ENCODE measurements at regions not wholly inside any gene's neighbourhood (a gene's known extent, or its start where the extent isn't known, plus 50 kb on each side); places are given as distances from the start of the nearest gene placed in this dataset.

DNA sequence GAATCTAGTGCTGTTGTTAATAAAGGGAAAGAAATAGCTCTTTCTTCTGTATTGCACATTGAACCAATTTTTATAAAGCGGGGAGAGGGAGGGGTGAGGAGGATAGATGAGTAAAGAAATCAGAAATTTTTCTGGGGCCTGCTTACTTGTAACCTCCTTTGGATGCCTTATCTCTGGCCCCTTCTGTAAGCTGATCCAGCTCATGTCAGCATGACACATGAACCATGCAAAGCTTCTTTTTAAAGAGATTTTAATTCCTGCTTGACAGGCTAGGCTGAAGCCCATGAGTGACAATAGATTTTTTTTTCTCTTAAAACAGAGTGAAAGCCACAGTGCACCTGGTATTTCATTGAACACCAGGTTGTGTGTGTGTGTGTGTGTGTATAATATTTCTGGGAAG lies 325.3 kb downstream of the PRL start:
- DNase-seq, result no peak

DNA sequence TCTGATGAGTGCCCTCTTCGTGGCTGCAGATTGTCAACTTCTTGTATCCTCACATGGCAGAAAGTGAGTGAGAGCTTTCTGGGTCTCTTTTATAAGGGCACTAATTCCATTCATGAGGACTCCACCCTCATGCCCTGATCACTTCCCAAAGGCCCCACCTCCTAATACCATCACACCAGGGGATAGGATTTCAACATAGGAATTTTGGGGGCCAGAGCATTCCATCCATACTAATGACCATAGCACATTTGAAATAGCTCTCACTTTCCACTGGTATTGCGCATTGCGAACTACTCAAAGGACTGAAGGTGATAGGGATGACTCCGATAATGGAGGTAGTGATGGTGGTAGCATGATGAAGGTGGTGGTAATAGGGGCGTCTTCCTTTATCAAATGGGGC lies 324.3 kb downstream of the PRL start:
- no peak for DNase-seq

DNA sequence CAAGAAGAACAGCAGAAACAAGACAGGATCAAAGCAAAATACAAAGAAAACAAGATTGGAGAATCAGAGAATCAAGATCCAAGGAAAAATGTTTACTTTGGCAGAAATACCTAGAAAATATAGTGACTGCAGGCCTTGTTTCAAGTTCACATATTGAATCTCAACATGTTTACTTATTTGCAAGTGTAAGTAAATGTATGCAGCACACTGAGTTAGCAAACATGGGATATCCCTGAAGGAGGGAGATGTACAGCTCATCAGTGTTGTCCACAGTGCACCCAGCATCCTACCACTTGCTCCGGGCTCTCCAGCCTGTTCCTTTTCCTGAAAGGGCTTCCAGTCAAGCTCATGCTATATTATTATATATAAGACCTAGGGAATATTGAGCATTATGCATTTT lies 319.5 kb downstream of the PRL start:
- no peak for DNase-seq

DNA sequence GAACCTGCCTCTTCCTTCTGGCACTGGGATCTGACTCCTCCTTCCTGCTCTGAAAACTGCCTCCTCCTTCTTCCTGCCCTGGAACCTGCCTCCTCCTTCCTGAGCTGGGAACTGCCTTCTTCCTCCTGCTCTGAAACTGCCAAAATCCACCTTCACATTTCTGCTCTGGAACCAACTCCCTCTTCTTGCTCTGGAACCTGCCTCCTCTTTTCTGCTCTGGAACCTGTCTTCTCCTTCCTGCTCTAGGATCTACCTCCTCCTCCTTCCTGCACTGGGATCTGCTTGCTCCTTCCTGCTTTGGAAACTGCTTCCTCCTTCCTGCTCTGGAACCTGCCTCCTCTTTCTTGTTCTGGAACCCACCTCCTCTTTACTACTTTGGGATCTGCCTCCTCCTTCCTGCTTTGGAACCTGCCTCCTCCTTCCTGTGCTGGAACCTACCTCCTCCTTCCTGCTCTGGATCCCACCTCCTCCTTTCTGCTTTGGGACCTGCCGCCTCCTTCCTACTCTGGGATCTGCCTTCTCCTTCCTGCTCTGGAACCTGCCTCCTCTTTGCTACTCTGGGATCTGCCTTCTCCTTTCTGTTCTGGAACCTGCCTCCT lies 315.5 kb downstream of the PRL start:
- DNase-seq, result no peak

DNA sequence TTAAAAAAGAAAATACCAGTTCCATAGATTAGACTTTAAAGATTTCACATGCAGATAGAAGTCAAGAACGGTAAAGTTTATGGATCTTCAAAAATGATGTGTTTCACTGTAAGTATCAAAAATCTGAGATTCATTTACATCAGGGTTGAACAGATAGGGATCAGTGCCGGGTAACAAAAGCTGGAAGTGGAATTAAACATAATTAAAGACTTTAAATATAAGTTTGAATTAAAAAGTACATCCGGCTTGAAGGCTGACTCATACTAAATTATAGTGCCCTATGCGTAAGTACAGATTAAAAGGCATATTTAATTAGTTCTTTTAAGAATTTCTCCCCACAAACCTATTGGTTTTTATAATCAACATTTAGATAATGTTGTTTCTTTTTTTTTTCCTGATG lies 312.7 kb downstream of the PRL start:
- no peak for DNase-seq

DNA sequence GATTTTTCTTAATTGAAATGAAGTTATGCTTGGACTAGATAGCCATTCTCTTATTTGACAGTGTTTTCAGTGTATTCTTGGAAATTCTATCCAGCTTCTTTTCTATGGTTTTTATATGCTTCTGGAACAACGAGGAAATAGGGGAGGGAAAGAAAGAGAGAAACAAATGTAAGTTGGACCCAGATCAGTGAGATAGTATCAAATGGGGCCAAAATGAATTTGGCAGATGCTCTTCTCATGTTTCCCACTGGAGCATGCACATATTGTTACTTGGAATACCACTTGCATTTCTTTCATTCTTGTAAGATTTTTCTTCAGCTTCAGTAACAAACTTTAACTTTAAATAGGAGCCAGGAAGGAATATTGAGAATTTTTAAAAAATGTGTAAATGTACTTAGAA lies 312.3 kb downstream of the PRL start:
- DNase-seq, result no peak

DNA sequence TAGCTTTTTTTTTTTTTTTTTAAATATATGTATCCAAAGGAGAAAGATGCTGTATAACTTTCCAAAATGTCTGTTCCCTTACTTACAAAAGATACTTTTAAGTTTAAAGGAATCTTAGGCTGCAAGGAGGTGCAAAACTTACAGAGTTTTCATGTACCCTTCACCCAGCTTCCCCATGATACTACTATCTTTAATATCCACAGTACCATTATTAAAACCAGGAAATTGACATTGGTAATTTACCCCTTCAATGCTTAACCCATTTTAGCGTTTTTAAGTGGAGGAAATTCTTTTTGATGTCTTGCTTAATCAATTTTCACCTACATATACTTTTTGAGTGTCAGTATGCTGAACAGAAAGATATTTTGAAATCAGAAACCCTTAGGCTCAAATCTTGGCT lies 310.9 kb downstream of the PRL start:
- no peak for DNase-seq

DNA sequence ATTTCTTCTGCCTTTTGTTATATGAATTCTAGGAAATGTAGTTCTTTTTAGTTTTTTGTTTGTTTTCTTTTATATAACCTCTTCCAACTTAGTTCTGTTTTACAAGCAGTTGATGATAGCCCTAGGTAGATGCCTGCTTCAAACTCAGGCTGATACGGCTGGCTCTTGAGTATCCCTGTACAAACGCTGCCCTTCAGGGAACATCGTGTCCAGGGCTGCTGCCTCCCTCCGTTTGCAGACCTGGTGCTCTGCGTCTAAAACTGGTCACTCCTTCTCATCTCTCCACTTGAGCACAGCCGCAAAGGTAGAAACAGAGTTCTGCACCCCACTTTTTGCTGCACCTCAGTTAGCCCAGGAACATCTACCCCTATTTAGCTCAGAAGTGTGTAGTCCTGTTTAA lies 310.1 kb downstream of the PRL start:
- no peak for DNase-seq

DNA sequence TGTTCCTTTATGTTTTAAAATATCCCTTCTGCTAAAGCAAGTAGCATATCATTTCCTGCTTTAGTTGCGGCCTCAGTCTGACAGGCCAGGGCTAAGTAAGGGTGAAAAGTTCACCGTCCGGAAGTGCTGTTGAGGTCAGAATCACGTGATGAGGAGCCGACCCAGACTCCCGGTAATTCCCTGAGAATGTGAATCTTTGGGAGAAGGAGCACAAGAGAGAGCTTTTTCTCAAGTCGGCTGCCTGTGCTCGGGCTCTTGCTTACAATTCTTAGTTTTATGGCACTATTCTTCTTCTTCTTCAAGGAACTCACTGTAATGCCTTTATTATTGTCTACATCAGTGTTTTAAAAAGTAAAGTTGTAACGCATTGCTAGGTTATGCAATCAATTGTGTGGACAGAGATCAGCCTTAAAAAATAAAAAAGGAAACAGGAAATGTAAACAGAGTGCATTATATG lies 309.3 kb downstream of the PRL start:
- no peak for DNase-seq

DNA sequence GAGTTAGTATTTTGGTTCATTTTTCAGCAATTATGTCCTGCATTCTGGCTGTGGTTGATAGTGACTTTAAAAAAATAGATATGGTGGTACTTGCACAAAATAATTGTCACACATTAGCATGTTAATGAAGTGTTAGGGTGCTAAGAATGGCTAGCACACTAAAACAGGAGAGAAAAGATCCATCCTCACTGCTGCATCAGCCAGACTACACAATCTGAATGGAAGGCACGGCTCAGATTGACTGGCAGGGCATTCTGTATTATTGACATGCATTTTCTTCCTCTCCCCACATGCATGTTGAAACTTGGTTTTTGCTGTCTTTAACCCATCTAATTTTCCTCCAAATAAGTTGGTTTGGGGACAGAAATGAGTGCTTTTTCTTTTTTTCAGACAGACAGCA lies 306.3 kb downstream of the PRL start:
- no peak for DNase-seq

DNA sequence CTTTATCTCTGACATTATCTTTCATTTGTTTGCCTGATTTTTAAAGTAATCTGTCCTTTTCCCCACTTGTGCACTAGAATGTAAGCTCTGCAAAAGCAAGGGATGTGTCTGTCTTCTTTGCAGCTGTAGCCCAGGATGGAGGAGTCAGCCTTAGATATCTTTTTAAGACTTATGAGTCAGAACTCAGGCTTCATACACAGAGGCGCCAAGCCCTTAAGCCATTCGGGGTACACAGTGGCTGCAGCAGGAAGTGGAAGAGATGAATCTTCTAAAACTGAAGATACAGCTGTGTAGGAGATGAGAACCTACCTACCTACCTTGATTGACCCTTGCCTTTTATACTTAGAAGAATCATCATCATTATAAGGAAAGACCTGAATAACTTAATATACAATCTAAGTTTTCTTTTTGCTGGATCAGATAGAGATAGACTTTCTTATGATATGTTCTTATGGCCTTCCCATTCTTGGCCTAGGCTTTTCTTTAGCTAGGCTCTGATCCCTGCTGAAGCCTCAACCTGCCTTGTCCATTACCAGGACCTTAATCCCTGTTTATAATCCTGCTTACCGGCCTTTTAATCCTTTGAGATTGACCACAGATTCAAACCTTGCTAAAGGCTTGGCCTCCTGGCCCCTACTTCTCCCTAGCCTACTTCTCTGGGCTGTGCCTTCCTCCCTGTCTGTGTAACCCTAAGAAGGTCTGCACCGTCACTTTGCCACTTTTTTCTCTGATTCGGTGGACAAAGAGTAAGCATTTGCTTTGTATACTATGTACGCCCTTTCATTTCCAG lies 304.5 kb downstream of the PRL start:
- peak; percentile 10 for DNase-seq

DNA sequence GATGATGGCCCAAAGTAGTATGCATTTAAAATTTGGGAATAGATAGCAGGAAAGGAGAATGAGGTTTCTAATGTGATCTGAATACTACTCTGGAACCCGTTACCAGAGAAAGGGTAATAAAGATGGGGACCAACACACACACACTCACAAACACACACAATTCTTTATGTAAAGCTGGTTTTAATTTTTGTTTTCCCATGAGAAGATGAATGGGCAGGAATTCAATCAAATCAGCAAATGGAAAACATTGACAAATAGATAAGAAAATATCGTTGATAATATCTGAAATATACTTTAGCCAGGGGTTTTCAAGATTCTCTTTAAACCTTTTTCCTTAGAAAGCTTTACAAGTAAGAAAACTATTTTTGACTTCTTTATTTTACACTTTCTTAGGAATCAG lies 303.0 kb downstream of the PRL start:
- DNase-seq, result no peak

DNA sequence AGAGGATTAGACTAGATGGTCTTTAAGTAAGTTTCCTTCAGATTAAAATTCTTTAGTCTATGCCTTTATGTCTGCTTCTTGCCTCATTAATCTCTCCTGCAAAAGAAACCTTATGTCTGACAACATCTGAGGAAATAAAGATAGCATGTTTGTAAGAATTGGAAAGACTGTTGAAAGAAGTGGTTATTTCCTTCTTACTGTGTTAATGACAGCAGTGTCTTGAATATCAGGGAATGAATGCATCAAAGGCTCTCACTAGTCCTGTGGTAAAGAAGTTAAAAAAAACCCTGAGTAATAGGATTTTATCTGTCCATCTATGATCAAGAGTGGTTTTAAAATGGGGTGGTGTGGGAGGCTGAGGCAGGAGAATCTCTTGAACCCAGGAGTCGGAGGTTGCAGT lies 302.0 kb downstream of the PRL start:
- no peak for DNase-seq

DNA sequence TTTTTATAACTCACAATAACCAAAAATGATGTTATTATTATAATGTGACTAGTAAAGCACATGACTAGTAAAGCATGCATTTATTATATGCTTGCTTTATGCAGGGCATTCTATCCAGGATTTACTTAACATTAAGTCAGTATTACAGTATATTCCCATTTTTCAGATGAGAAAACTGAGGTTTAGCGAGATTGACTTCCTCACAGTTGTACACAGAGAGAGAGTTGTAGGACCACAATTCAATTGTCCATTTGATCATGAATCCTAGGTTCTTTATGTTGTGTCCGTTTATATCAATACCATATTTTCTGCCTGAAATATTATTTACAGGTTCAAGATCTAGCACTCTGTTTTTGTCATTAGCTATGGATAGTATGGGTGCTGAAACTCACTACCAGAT lies 301.5 kb downstream of the PRL start:
- no peak for DNase-seq

DNA sequence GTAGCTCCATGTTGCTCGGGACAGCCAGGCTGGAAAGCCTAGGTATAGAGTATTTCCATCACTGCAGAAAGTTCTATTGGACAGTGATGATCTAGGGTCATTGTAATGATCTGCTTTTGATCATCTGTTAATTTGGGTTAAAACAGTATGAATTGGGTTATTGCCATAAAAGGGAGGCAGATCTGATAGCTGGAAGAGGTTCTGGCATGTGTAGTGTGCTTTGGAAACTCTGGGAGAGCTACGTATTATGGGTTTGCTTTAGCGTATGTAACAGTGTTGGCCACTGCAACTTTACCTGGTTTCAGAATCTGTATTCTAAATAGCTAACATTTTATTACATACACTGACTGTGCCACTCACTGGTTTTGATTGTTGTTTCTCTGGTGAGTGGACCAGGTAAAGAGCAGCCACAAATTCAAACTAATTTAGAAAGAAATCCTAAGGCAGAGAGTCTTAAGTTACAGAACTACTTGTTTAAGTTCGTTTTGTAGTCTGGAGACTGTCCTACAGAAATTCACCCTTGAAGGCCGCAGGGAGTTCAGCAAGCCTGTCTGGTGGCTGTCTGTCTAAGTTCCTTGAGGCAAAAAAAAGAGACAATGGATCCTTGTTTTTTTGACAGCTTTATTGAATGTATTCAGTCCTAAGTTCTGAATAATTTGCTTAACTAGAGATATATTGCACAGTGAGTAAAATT lies 300.3 kb downstream of the PRL start:
- no peak for DNase-seq

DNA sequence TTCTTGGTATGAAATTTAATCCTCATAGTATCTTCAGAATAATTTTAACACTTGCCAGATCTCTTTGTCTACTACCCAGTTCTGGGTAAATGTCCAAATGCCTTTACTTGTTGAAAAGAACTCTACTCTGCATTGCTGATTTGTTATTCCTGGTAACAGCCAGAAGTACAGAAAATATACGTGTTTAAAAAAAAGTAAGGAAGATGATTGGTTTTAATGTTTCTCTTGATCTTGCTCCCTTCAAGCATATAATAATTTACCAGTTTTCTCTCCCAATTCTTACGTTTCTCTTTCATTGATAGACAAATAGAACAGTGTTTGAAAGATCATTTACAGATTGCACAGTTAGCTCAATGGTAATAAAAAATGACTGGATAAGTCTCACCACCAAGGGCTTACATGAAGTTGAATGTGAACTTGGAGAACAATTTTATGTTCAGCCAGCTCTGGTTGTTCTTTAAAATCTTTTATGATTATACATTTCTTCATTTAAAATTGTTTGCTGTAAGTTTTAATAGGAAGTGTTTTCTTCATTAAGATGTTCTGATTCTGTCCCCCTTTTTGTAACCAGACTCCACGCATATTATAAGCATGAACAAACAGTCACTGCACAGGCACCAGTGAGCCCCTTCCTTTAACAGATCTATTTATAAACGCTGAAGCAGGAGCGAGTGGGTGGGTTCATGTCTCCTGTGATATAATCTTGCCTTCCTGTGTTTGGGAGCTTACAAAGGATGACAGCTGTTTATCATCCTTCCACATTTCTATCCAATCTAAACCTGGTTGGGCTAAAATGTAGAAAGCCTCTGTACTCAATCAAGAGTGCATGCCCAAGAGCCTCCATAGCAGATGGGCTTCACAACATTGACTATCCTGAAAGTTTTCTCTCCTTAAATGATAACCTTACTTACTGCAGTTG lies 299.5 kb downstream of the PRL start:
- DNase-seq, result no peak

DNA sequence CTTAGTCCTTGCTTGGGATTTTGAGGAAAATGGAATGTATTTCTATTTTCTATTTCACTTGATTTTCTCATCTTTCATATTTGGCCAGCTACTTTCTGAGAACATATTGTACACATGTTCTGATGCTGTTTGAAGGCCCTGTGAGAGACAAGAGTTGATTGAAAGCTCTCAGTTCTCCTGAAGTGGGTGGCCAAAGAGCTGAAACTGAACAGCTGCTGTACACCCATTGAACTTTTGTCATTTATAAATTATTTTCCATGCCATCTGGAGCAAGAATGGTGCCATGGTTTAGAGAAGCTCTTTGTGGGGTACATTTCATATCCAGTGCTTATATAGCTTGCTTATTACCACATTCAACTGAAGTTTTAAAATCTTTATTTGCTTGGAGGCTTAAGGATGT lies 298.3 kb downstream of the PRL start:
- no peak for DNase-seq

DNA sequence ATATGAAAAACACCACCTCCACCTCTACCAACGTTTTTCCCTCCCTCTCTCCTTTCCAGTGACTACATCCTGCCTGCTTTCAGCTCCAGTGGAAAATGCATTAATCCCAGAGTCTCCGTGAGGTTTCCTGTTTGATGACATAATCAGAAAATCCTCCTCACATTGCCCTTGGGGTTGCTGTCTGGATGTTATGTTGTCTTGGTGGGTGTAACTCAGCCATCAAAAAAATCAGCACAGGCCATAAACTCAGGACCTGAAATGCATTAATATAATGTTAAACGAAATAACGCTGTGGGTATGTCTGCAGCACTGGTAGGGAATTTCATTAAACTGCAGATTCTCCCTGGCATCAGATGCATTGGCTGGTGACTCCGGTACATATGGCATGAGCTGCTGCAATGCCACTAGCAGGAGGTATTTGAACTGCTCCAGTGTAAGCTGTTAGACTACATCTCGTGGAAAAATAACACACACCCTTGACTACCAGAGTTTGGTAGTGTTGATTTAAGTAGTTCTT lies 297.8 kb downstream of the PRL start:
- DNase-seq, result no peak

DNA sequence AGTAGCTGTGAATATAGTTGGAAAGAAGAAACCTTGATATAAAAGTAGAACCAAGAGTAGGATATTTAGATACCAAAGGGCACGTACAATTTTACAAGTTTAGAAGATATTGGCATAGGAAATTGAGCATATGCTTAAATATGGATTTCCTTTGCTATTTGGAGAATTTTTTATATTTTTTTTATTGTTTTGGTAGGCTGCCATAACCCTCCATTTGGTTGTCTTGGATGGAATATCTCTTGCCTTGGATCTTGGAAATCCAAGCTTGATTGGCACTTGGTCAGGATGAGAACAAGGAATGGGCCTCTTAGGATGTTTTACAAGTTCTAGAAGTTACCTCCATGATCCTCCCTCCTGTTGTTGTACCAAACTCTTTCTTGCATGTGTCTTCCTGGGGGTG lies 297.1 kb downstream of the PRL start:
- no peak for DNase-seq

DNA sequence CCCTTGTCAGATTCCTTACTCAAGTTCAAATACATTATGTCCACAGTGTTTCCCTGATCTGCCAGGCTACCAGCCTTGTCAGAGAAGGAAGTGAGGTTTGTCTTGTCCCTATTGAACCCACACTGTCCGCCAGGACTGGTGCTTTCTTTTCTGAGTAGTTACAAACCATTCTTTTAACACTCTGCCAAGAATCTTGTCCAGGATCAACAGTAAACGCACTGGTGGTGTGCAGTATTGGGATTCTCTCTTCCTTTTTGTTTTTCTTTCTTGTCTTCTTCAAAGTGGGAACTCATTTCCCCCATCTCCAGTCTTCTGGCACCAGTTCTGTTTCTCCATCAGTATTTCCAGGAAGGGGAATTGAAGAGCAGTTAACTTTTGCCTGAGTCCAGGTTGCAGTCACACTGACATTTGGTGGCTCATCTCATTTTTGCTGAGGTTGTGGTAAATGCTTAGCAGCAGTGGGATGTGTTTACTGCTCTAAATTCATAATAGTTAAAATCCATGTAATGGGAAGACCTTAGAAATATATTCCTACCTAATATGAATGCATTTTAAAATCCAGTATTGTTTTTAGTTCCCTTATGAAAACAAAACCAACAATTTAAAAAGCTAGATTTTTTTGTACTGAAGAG lies 295.3 kb downstream of the PRL start:
- DNase-seq, result no peak

DNA sequence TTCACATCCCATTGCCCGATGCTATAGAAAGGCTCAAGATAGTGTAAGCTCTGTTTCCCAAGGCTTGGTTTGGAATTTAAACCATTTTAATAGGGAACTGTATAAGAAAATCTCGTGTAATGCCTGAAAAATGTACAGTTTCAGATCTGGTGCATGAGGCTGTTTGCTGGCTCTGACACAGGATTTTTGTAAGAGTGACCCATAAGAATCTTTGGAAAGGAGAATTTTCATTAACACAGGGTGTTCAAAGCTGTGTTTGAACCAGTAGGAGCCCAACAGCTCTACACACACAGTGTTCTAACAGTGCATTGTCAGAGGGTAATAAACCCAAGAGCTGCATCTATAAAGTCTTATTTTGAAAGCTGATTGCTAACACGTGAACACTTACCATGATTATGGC lies 293.5 kb downstream of the PRL start:
- DNase-seq, result no peak

DNA sequence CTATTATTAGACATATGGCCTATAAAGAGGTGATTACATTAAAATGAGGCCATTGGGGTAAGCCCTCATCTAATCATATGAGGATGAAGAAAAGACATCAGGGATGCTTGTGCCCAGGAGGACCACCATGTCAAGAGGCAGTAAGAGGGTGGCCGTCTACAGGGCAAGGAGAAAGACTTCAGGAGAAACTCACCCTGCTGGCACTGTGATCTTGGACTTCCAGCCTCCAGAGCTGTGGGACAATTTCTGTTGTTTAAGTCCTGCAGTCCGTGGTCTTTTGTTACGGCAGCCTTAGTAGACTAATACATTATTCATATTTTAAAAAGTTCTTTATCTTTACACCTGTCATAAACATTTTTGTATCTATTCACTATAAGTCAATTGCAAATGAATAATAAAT lies 290.0 kb downstream of the PRL start:
- DNase-seq, result no peak

DNA sequence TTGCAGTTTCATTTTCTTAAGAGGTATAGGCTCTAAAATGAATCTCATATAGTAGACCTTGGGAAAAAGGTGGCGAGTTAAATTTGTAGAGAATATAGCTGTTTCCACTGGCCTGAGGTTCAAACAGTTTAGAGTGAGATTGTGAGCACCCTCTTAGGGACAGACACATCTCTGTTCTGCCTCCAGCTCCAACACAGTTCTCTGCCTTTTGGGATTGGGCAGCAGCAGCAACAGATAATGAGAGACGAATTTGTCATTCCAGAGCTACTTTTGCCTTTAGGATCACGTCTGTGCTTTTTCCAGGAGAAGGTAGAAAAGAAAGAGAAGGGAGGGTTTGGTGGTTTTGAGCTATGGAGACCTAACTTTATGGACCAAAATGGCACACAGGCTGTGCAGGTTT lies 289.4 kb downstream of the PRL start:
- no peak for DNase-seq

All from activated gamma-delta T cell treated with Interleukin-2 at 50 U/mL for 16 hours (primary cell).